ENCODE measurements at regions not wholly inside any gene's neighbourhood (a gene's known extent, or its start where the extent isn't known, plus 50 kb on each side); places are given as distances from the start of the nearest gene placed in this dataset.

DNA sequence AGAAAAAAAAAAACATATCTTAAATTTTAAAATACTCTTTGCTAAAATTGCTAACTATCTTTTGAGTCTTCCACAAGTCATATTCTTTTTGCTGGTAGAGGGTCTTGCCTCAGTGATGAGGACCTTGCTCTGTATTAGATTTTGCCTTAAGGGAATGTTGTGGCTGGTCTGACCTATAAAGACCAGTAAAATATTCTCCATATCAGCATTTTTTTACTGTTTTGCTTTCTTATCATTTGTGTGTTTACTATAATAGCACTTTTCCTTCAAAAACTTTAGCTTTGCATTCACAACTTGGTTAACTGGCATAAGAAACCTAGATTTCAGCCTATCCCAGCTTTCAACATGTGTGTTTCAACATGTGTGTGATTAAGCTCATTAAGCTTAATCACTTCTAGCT, 224.7 kb upstream of the CDH18 start:
- H3K9me3 ChIP-seq: no peaks in the 10 kb centered on the region
- H2AFZ ChIP-seq (ENCODE audit: low read depth): no peak overlapping the region
- TF ChIP-seq RXRA (IDR thresholded peaks at IDR 0.05; ENCODE audit: borderline replicate concordance, low read depth): no peak
- no peak for TF ChIP-seq ELF1 (IDR thresholded peaks at IDR 0.05)
- TF ChIP-seq GABPA (IDR thresholded peaks at IDR 0.05; ENCODE audit: low read depth): no peak
- no peak for TF ChIP-seq MEF2A (IDR thresholded peaks at IDR 0.05; ENCODE audit: borderline replicate concordance, low read depth)
- TF ChIP-seq POLR2AphosphoS5 (IDR thresholded peaks at IDR 0.05; ENCODE audit: low read depth, low read length): no peak
- no peak for TF ChIP-seq GATA2 (CRISPR knock-in tag; IDR thresholded peaks at IDR 0.05)
- no peak for TF ChIP-seq YY1 (IDR thresholded peaks at IDR 0.05; ENCODE audit: low read depth)
- no peak for TF ChIP-seq TEAD4 (IDR thresholded peaks at IDR 0.05; ENCODE audit: borderline replicate concordance, insufficient read depth)
- TF ChIP-seq JUND (IDR thresholded peaks at IDR 0.05): no peak
- no peak for TF ChIP-seq TCF12 (IDR thresholded peaks at IDR 0.05)
- TF ChIP-seq FOXJ3 (CRISPR knock-in tag; IDR thresholded peaks at IDR 0.05): no peak
- no peak overlapping the region for H3K9ac ChIP-seq
- H3K36me3 ChIP-seq (replicated peaks in 1 of 2; ENCODE audit: control insufficient read depth in 1 of 2, insufficient read depth in 2 of 2, low read length in 1 of 2): no peaks in the 10 kb centered on the region
- no peak overlapping the region for H3K4me3 ChIP-seq (ENCODE audit: low read depth in 2 of 2, low read length in 1 of 2)
- POLR2A ChIA-PET: no interaction called here
- H4K20me1 ChIP-seq (ENCODE audit: insufficient read depth): no peaks in the 10 kb centered on the region
- CTCF ChIA-PET: interaction anchor here (0.6 to 1.4 kb wide), 2 partner anchors 9 to 1403 kb away, joined by 3 to 4 read pairs; no protein-coding TSS in a partner anchor
- no peaks in the 10 kb centered on the region for H3K4me1 ChIP-seq (ENCODE audit: control insufficient read depth in 1 of 2, insufficient read depth in 2 of 2, low read depth in 1 of 2, low read length in 1 of 2)
- no peaks in the 10 kb centered on the region for H3K79me2 ChIP-seq (ENCODE audit: insufficient read depth)
- no peak overlapping the region for H3K4me2 ChIP-seq
- no peak for DNase-seq
- H3K27me3 ChIP-seq (ENCODE audit: insufficient read depth): no peaks in the 10 kb centered on the region
- no peaks in the 10 kb centered on the region for H3F3A ChIP-seq (replicated peaks; ENCODE audit: insufficient read depth)
- no peak overlapping the region for H3K27ac ChIP-seq (ENCODE audit: low read depth in 2 of 2, low read length in 1 of 2)
- H3K9me2 ChIP-seq: no peaks in the 10 kb centered on the region

GRCh38 chr5:20166456-20166855, 178.5 kb upstream of the CDH18 start:
- H3K27me3 ChIP-seq (ENCODE audit: insufficient read depth): no peaks in the 10 kb centered on the region
- no peak for DNase-seq
- WGBS (ENCODE audit: low lambda C conversion rate): 47% methylated on average over 4 of the region's 4 CpGs
- no peak overlapping the region for H3K4me3 ChIP-seq (ENCODE audit: low read depth in 2 of 2, low read length in 1 of 2)
- no peaks in the 10 kb centered on the region for H4K20me1 ChIP-seq (ENCODE audit: insufficient read depth)
- ChIA-PET CTCF (no interaction called here), POLR2A (no interaction called here)
- H3K4me2 ChIP-seq: no peak overlapping the region
- H3K9me2 ChIP-seq: no peaks in the 10 kb centered on the region
- H3K9ac ChIP-seq: no peak overlapping the region
- H3F3A ChIP-seq (replicated peaks; ENCODE audit: insufficient read depth): no peaks in the 10 kb centered on the region
- no peak overlapping the region for H2AFZ ChIP-seq (ENCODE audit: low read depth)
- no peaks in the 10 kb centered on the region for H3K4me1 ChIP-seq (ENCODE audit: control insufficient read depth in 1 of 2, insufficient read depth in 2 of 2, low read depth in 1 of 2, low read length in 1 of 2)
- H3K27ac ChIP-seq (ENCODE audit: low read depth in 2 of 2, low read length in 1 of 2): no peak overlapping the region
- H3K36me3 ChIP-seq (replicated peaks in 1 of 2; ENCODE audit: control insufficient read depth in 1 of 2, insufficient read depth in 2 of 2, low read length in 1 of 2): no peaks in the 10 kb centered on the region
- H3K9me3 ChIP-seq: no peaks in the 10 kb centered on the region
- peak; percentile 32; the same call in 1 of the 2 replicates for TF ChIP-seq NFIC (IDR thresholded peaks at IDR 0.05; ENCODE audit: borderline replicate concordance)
- TF ChIP-seq FOSL2 (IDR thresholded peaks at IDR 0.05; ENCODE audit: borderline replicate concordance, low read depth): peak; percentile 14; the same call in 1 of the 2 replicates
- TF ChIP-seq JUND (IDR thresholded peaks at IDR 0.05): peak; percentile 24; the same call in 1 of the 2 replicates
- peak; percentile 30; the same call in 1 of the 2 replicates for TF ChIP-seq TCF12 (IDR thresholded peaks at IDR 0.05)
- no peak for TF ChIP-seq MAX (IDR thresholded peaks at IDR 0.05; ENCODE audit: low read depth)
- no peaks in the 10 kb centered on the region for H3K79me2 ChIP-seq (ENCODE audit: insufficient read depth)

GRCh38 chr5:20158006-20158405, 170.0 kb upstream of the CDH18 start:
- Histone ChIP-seq H3F3A (replicated peaks; ENCODE audit: insufficient read depth) (no peaks in the 10 kb centered on the region), H3K4me2 (no peak overlapping the region), H3K4me3 (ENCODE audit: low read depth in 2 of 2, low read length in 1 of 2) (no peak overlapping the region), H3K9me3 (no peaks in the 10 kb centered on the region), H3K9ac (no peak overlapping the region), H3K9me2 (no peaks in the 10 kb centered on the region), H3K27ac (ENCODE audit: low read depth in 2 of 2, low read length in 1 of 2) (no peak overlapping the region), H4K20me1 (ENCODE audit: insufficient read depth) (no peaks in the 10 kb centered on the region), H2AFZ (ENCODE audit: low read depth) (no peak overlapping the region), H3K4me1 (ENCODE audit: control insufficient read depth in 1 of 2, insufficient read depth in 2 of 2, low read depth in 1 of 2, low read length in 1 of 2) (no peaks in the 10 kb centered on the region), H3K36me3 (replicated peaks in 1 of 2; ENCODE audit: control insufficient read depth in 1 of 2, insufficient read depth in 2 of 2, low read length in 1 of 2) (no peaks in the 10 kb centered on the region), H3K79me2 (ENCODE audit: insufficient read depth) (no peaks in the 10 kb centered on the region), H3K27me3 (ENCODE audit: insufficient read depth) (no peaks in the 10 kb centered on the region)
- CTCF ChIA-PET: no interaction called here
- POLR2A ChIA-PET: no interaction called here
- 45% methylated on average over 1 of the region's 1 CpG for WGBS (ENCODE audit: low lambda C conversion rate)
- no peak for DNase-seq
- no peak for TF ChIP-seq JUND (IDR thresholded peaks at IDR 0.05)
- TF ChIP-seq TCF12 (IDR thresholded peaks at IDR 0.05): no peak
- TF ChIP-seq TAF1 (IDR thresholded peaks at IDR 0.05; ENCODE audit: borderline replicate concordance, low read depth, low read length): no peak
- no peak for TF ChIP-seq ELF1 (IDR thresholded peaks at IDR 0.05)
- no peak for TF ChIP-seq RCOR1 (IDR thresholded peaks at IDR 0.05; ENCODE audit: low read length)
- no peak for TF ChIP-seq POLR2AphosphoS5 (IDR thresholded peaks at IDR 0.05; ENCODE audit: low read depth, low read length)
- no peak for TF ChIP-seq RXRA (IDR thresholded peaks at IDR 0.05; ENCODE audit: borderline replicate concordance, low read depth)
- no peak for TF ChIP-seq RAD21 (IDR thresholded peaks at IDR 0.05; ENCODE audit: low read length)
- TF ChIP-seq, protein P1, sequence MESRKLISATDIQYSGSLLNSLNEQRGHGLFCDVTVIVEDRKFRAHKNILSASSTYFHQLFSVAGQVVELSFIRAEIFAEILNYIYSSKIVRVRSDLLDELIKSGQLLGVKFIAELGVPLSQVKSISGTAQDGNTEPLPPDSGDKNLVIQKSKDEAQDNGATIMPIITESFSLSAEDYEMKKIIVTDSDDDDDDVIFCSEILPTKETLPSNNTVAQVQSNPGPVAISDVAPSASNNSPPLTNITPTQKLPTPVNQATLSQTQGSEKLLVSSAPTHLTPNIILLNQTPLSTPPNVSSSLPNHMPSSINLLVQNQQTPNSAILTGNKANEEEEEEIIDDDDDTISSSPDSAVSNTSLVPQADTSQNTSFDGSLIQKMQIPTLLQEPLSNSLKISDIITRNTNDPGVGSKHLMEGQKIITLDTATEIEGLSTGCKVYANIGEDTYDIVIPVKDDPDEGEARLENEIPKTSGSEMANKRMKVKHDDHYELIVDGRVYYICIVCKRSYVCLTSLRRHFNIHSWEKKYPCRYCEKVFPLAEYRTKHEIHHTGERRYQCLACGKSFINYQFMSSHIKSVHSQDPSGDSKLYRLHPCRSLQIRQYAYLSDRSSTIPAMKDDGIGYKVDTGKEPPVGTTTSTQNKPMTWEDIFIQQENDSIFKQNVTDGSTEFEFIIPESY (IDR thresholded peaks at IDR 0.05; ENCODE audit: borderline replicate concordance, low read depth): no peak
- TF ChIP-seq MAX (IDR thresholded peaks at IDR 0.05; ENCODE audit: low read depth): no peak
